ENCODE measurements at regions not wholly inside any gene's neighbourhood (a gene's known extent, or its start where the extent isn't known, plus 50 kb on each side); places are given as distances from the start of the nearest gene placed in this dataset.

DNA sequence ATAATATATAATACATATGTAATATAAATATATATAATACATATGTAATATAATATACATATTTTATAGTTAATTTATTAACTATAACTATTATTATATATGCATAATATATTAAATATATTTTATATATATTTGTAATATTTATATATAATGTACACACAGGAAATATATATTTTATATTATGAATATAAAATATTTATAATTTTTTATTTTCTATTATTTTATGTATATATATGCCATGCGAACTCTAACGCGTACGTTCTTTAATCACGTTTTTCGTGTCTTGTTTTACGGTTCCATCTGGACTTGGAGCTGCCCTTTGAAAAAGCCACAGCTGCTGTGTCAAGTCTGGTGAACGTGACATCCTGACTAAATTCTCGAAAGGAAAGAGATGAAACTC lies 332.1 kb downstream of the ASMT start:
- Histone ChIP-seq H3K27ac (ENCODE audit: low read depth, low read length) (no peak overlapping the region), H3K9me3 (ENCODE audit: control insufficient read depth, insufficient read depth, low read length) (no peaks in the 10 kb centered on the region), H3K4me3 (ENCODE audit: low read depth, low read length) (no peak overlapping the region), H3K27me3 (ENCODE audit: control insufficient read depth, insufficient read depth, low read length) (no peaks in the 10 kb centered on the region), H3K36me3 (ENCODE audit: control insufficient read depth, insufficient read depth, low read length) (no peaks in the 10 kb centered on the region), H3K4me1 (ENCODE audit: control insufficient read depth, insufficient read depth, low read length) (no peaks in the 10 kb centered on the region)
- 96% methylated on average over 8 of the region's 9 CpGs for WGBS (ENCODE audit: insufficient coverage)
- DNase-seq (ENCODE audit: low read depth in 4 of 6, low spot score in 6 of 6), result no peak
